Right hindlimb (tissue), 1 donor: ENCODE measurements at regions not wholly inside any gene's neighbourhood (a gene's known extent, or its start where the extent isn't known, plus 50 kb on each side); places are given as distances from the start of the nearest gene placed in this dataset.
"Not testable (repeated sequence)": the region's sequence is repeated elsewhere in the genome, so short reads cannot be mapped to it uniquely, and the experiment has no call there.

Source experiments
- DNase-seq: peaks from one replicate; pipeline ENCODE4 v3.0.0-alpha.2; 2018

DNA sequence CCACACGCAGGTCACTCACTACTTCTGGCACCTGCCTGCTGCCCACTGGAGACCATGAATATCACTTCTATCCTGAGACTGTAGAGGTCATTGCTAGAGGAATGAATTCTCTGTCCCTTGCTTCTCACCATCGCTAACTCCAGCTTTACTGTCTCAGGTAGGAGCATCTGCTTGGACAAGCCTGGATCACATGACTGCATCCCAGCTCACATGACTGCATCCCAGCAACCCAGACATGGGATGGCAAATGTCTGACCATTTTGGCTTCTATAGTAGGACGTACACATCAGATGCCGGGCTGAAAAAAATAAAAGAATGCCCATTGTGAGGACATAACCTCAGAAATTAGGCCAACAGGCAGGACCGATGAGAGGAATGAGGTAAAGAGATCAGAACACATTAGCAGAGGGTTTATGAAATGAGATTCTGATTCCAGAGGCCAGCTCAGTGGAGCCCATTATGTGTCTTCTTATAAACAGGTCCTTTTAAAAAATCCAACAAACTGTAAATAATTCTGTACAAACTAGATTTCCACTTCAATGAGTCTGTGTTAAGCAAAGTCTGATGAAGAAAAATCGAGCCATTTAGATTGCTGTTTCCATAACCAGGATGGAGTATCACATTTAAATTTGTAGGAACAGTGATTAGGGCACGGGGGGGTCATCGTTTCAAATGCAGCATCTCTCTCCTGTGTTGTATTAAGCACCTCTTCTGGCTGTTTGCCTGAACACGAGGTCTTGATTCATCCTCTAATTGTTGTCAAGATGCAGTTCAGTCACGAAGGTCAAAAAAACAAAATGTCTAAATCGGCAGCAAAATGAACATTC is 126.7 kb downstream of the MTHFS start:
- no peak for DNase-seq

DNA sequence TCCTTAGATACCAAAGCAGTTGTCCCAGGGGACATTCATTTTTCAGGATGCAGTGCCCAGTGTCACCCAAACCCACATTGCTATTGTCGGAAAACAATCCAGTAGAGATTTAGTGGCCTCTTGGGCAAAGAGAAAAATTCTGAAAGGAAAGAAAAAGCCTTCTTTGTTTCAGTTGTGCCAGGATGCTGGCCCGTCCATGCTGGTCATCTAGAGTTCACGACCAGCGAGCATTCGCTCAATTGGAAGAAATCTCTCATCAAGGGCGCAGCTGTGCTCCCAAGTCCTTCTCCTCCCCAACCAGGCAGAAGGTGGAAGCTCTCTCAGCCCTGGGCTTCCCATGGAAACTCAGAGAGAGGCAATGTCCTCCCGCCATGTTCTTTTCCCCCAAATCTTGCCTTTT is 123.7 kb downstream of the MTHFS start:
- DNase-seq: no peak

DNA sequence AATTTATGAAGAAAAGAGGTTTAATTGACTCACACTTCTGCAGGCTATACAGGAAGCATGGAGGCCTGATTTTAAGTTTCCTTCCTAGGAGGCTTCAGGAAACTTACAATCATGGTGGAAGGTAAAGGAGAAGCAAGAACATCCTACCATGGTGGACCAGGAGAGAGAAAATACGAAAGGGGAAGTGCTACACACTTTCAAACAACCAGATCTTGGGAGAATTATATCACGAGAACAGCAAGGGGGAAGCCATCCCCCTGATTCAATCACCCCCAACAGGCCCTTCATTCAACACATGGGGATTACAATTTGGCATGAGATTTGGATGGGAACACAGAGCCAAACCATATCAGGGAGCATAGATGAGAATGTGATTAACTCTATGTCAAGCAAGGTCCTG is 121.0 kb downstream of the MTHFS start:
- DNase-seq: no peak

DNA sequence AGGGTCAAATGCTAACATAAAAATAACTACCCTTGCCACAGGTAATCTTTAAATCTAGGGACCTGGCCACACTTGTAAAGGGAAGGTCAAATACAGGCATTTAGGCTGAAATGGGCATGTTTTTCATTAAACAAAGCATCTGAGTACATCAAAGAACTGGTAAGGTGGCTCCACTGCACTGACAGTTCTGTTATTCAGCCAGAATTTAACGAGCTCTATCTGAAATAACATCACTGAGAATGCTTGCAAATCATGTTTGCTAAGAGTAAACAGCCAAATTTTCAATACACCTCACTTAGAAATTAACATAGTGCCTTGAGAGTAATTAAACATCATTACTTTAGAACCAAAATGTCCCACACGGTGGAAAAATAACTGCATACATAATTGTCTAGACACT is 118.9 kb downstream of the MTHFS start:
- no peak for DNase-seq

DNA sequence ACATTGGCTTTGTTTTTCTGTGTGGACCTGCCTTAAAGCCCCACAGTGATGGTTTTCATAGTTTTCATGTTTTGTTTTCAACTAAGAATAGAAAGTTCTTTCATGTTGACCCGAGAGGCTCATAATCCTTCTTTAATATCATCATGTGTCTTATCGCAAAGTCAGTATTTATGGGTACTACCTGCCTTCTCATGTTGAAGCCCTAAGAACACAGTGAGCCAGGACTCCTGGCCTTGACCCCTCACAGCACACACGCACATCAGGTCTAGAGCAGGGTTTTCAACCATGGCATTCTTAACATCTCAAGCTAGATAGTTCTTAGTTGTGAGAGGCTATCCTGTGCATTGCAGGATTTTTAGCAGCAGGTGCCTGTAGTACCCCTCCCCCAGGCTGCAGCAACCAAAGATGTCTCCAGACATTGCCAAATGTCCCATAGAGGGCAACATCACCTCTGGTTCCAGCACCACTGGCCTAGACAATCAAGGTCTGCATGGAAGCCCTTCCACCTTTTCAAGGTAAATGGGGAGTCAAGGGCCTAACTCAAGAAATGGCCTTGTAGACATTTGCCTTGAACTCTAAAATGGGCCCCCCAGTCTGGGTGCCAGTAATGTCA is 118.3 kb downstream of the MTHFS start:
- no peak for DNase-seq

DNA sequence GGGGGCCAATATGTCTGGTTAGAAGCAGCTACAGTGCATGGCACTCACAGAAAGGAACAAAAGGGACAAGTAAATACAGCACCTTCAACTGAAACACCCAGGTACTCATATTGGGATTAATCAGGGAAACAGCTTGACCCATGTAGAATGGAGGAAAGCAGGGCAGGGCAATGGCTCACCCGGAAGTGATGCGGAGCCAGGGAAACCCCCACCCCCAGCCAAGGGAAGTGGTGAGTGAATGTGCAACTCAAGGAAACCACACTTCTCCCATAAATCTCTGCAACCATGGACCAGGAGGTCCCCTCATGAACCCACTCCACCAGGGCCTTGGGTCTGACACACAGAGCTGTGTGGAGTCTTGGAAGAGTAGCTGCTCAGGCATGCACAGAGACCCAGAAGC is 117.1 kb downstream of the MTHFS start:
- no peak for DNase-seq

DNA sequence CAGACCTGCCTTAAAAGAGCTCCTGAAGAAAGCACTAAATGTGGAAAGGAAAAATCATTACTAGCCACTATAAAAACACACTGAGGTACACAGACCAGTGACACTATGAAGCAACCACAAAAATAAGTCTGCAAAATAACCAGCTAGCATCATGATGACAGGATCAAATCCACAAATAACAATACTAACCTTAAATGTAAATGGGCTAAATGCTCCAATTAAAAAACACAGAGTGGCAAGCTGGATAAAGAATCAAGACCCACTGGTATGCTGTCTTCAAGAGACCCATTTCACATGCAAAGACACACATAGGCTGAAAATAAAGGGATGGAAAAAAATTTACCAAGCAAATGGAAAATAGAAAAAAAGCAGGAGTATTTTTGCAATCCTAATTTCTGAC is 114.5 kb downstream of the MTHFS start:
- DNase-seq: not testable (repeated sequence)
